Lower leg skin (tissue), 4 donors: ENCODE measurements at regions not wholly inside any gene's neighbourhood (a gene's known extent, or its start where the extent isn't known, plus 50 kb on each side); places are given as distances from the start of the nearest gene placed in this dataset.

ENCODE experiments used
- DNase-seq, 2 donors: peaks; one replicate each; pipeline ENCODE4 v3.0.0-alpha.2; 2019; ENCODE audit warnings: low spot score in 2 of 2
- H3K4me3 ChIP-seq: fragments of 200-600 bp; sonication (generic); 2 replicates; pipeline ENCODE4 v1.5.1; 2017; ENCODE audit warnings: mild to moderate bottlenecking, low read depth; ENCODE audit not compliant: poor library complexity, severe bottlenecking
- CTCF ChIP-seq, 3 donors: fragments of 450-650 bp; IDR thresholded peaks; one replicate each; pipeline ENCODE4 v1.5.1; 2016; ENCODE audit warnings: antibody characterized with exemption in 3 of 3, mild to moderate bottlenecking in 3 of 3, moderate library complexity in 2 of 3
- POLR2A ChIP-seq, 2 donors: fragments of 450-650 bp; IDR thresholded peaks; one replicate each; pipeline ENCODE4 v1.6.1; 2016 to 2017; ENCODE audit warnings: antibody characterized with exemption in 2 of 2, mild to moderate bottlenecking in 1 of 2, moderate library complexity in 1 of 2
- WGBS, 2 donors: methylation state at CpG; one replicate each; pipeline ENCODE4 v1.1.5; 2018; 5-methylcytosine and 5-hydroxymethylcytosine counted together
- intact Hi-C: fragments of 100-400 bp; cut with DNase I; formaldehyde crosslinking; loops from one replicate; pipeline ENCODE4 v1.15.0; 2023; ENCODE audit warnings: low total_unique reads

GRCh38 chr6:153852034-153852433 is 187.0 kb upstream of the OPRM1 start:
- intact Hi-C loops: no loop called here
- 81 to 82% methylated on average over 3 of the region's 3 CpGs for WGBS, 2 donors
- H3K4me3 ChIP-seq: no peak overlapping the region
- no peak for DNase-seq
- TF ChIP-seq POLR2A (IDR thresholded peaks at IDR 0.05) (no peak), CTCF (IDR thresholded peaks at IDR 0.05) (no peak)

GRCh38 chr6:153849072-153849779 is 189.8 kb upstream of the OPRM1 start:
- intact Hi-C loops: no loop called here
- 65 to 88% methylated on average over 1 of the region's 1 CpG for WGBS, 2 donors
- TF ChIP-seq POLR2A (IDR thresholded peaks at IDR 0.05): no peak

GRCh38 chr6:153843420-153843819 is 195.6 kb upstream of the OPRM1 start:
- H3K4me3 ChIP-seq: no peak overlapping the region
- intact Hi-C loops: no loop called here
- 76 to 81% methylated on average over 4 of the region's 4 CpGs for WGBS, 2 donors
- TF ChIP-seq CTCF (IDR thresholded peaks at IDR 0.05) (no peak), POLR2A (IDR thresholded peaks at IDR 0.05) (no peak)
- no peak for DNase-seq

More at GRCh38 chr6:153849072-153849779, 189.8 kb upstream of the OPRM1 start:
- H3K4me3 ChIP-seq: no peak overlapping the region
- DNase-seq: no peak

- DNase-seq: no peak
- TF ChIP-seq CTCF (IDR thresholded peaks at IDR 0.05) (no peak), POLR2A (IDR thresholded peaks at IDR 0.05) (no peak)
- no peak overlapping the region for H3K4me3 ChIP-seq
- WGBS, 2 donors: 57 to 74% methylated on average over 9 of the region's 9 CpGs
- intact Hi-C loops: no loop called here
These were observed 196.5 kb upstream of the OPRM1 start for GRCh38 chr6:153842491-153842890.

- no peak for TF ChIP-seq POLR2A (IDR thresholded peaks at IDR 0.05)
- TF ChIP-seq CTCF (IDR thresholded peaks at IDR 0.05): no peak
- 33 to 57% methylated on average over 3 of the region's 3 CpGs for WGBS, 2 donors
- intact Hi-C loops: no loop called here
- no peak for DNase-seq
- no peak overlapping the region for H3K4me3 ChIP-seq
These were observed 198.8 kb upstream of the OPRM1 start for GRCh38 chr6:153840039-153840850.

GRCh38 chr6:153832543-153832942 is 206.5 kb upstream of the OPRM1 start:
- TF ChIP-seq POLR2A (IDR thresholded peaks at IDR 0.05) (no peak), CTCF (IDR thresholded peaks at IDR 0.05) (no peak)
- H3K4me3 ChIP-seq: no peak overlapping the region
- DNase-seq: no peak
- 91 to 96% methylated on average over 9 of the region's 9 CpGs for WGBS, 2 donors
- intact Hi-C loops: no loop called here
